ENCODE measurements at regions not wholly inside any gene's neighbourhood (a gene's known extent, or its start where the extent isn't known, plus 50 kb on each side); places are given as distances from the start of the nearest gene placed in this dataset.

GRCh38 chr1:243979396-243979795 lies 71.7 kb upstream of the ZBTB18 start:
- WGBS (ENCODE audit: missing lambda C conversion rate): 75% methylated on average over 9 of the region's 18 CpGs
- H3K27ac ChIP-seq: no peak overlapping the region
- FAIRE-seq (no peak), DNase-seq (ENCODE audit: low read depth in 1 of 2, low spot score in 1 of 2) (no peak), ATAC-seq (peak in 1 of 2 experiments; percentile 71; a peak in 2 of 6 replicates)
- no peaks in the 10 kb centered on the region for H3K9me3 ChIP-seq
- no peak overlapping the region for H3K4me3 ChIP-seq
- H3K4me1 ChIP-seq: no peaks in the 10 kb centered on the region
- H3K4me2 ChIP-seq: no peak overlapping the region
- ChIA-PET POLR2A (no interaction called here), CTCF (no interaction called here)
- TF ChIP-seq E2F6 (IDR thresholded peaks at IDR 0.05; ENCODE audit: borderline replicate concordance, low read depth) (no peak), JUNB (IDR thresholded peaks at IDR 0.05) (no peak), SREBF2 (IDR thresholded peaks at IDR 0.05) (no peak), RFX5 (IDR thresholded peaks at IDR 0.05) (no peak)

- TF ChIP-seq USF2 (IDR thresholded peaks at IDR 0.05) (no peak), EP300 (IDR thresholded peaks at IDR 0.05) (no peak), SMC3 (IDR thresholded peaks at IDR 0.05) (no peak), EHF (CRISPR knock-in tag; IDR thresholded peaks at IDR 0.05) (no peak), MAFK (IDR thresholded peaks at IDR 0.05; ENCODE audit: partially characterized antibody) (no peak), TFCP2L1 (CRISPR knock-in tag; IDR thresholded peaks at IDR 0.05) (no peak), CBX2 (IDR thresholded peaks at IDR 0.05; ENCODE audit: borderline replicate concordance, low read depth) (no peak), ZNF302 (CRISPR knock-in tag; IDR thresholded peaks at IDR 0.05) (no peak), CHD4 (IDR thresholded peaks at IDR 0.05; ENCODE audit: borderline replicate concordance) (no peak), RCOR1 (IDR thresholded peaks at IDR 0.05; ENCODE audit: low read depth, low read length) (no peak), CTCF (IDR thresholded peaks at IDR 0.05) (no peak)
- no peak for ATAC-seq
- no peak overlapping the region for H3K27ac ChIP-seq
- H3K4me1 ChIP-seq: no peaks in the 10 kb centered on the region
- no peak overlapping the region for H3K4me2 ChIP-seq
- H3K4me3 ChIP-seq: no peak overlapping the region
- 74% methylated on average over 5 of the region's 5 CpGs for WGBS (ENCODE audit: missing lambda C conversion rate)
- ChIA-PET POLR2A (no interaction called here), CTCF (no interaction called here)
- FAIRE-seq: no peak
- no peak for DNase-seq (ENCODE audit: low read depth in 1 of 2, low spot score in 1 of 2)
- H3K9me3 ChIP-seq: no peaks in the 10 kb centered on the region
These were observed 74.0 kb upstream of the ZBTB18 start for GRCh38 chr1:243977094-243977493.

GRCh38 chr1:243974451-243975292 lies 76.4 kb upstream of the ZBTB18 start:
- CTCF ChIA-PET: no interaction called here
- ATAC-seq (0 out of 6 replicates have a peak, but pooled peaks of 1 of the 2 experiments have one; percentile 8), DNase-seq (ENCODE audit: low read depth in 1 of 2, low spot score in 1 of 2) (no peak), FAIRE-seq (no peak)
- Histone ChIP-seq H3K27ac (no peak overlapping the region), H3K9me3 (no peaks in the 10 kb centered on the region), H3K4me3 (no peak overlapping the region), H3K4me1 (no peaks in the 10 kb centered on the region), H3K4me2 (no peak overlapping the region)
- POLR2A ChIA-PET: no interaction called here
- WGBS (ENCODE audit: missing lambda C conversion rate): 64% methylated on average over 10 of the region's 10 CpGs
- TF ChIP-seq HOXA7 (CRISPR knock-in tag; IDR thresholded peaks at IDR 0.05): no peak
- TF ChIP-seq REST (IDR thresholded peaks at IDR 0.05): peak; percentile 83
- TF ChIP-seq TP53 (CRISPR knock-in tag; IDR thresholded peaks at IDR 0.05): no peak
- no peak for TF ChIP-seq PHF8 (IDR thresholded peaks at IDR 0.05; ENCODE audit: borderline replicate concordance, low read depth)
- no peak for TF ChIP-seq ATOH8 (CRISPR knock-in tag; IDR thresholded peaks at IDR 0.05; ENCODE audit: low read depth)
- TF ChIP-seq EHMT2 (IDR thresholded peaks at IDR 0.05; ENCODE audit: low read depth): 0 out of 2 replicates have a peak, but pooled peaks have one; percentile 44
- TF ChIP-seq CHD4 (IDR thresholded peaks at IDR 0.05; ENCODE audit: borderline replicate concordance): no peak
- no peak for TF ChIP-seq ELK1 (IDR thresholded peaks at IDR 0.05; ENCODE audit: low read depth, low read length)
- no peak for TF ChIP-seq MYC (IDR thresholded peaks at IDR 0.05; ENCODE audit: borderline replicate concordance, low read length)
- TF ChIP-seq MAZ (IDR thresholded peaks at IDR 0.05; ENCODE audit: borderline replicate concordance, low read depth, low read length): no peak
- no peak for TF ChIP-seq RCOR1 (IDR thresholded peaks at IDR 0.05; ENCODE audit: low read depth, low read length)
